HL-60 (cell line): ENCODE measurements at regions not wholly inside any gene's neighbourhood (a gene's known extent, or its start where the extent isn't known, plus 50 kb on each side); places are given as distances from the start of the nearest gene placed in this dataset.

Experiments used
- DNase-seq, 2 experiments: peaks; one replicate each; pipeline ENCODE4 v3.0.0-alpha.2; 2010 to 2020; ENCODE audit warnings: low read depth in 1 of 2, low spot score in 1 of 2
- H3K27ac ChIP-seq: fragments of 250-450 bp; sonication (Bioruptor Pico); replicated peaks from 2 replicates; pipeline ENCODE4 v1.5.1; 2020; ENCODE audit warnings: mild to moderate bottlenecking, moderate library complexity
- H3K27me3 ChIP-seq: fragments of 250-450 bp; sonication (Bioruptor Pico); 2 replicates; pipeline ENCODE4 v1.5.1; 2021; ENCODE audit warnings: mild to moderate bottlenecking, moderate library complexity; ENCODE audit not compliant: insufficient read depth, poor library complexity, severe bottlenecking
- H3K4me3 ChIP-seq: replicated peaks from 2 replicates; pipeline ENCODE4 v1.5.1; 2011; ENCODE audit warnings: mild to moderate bottlenecking, control low read depth, low read length; ENCODE audit not compliant: insufficient read depth
- CTCF ChIP-seq: IDR thresholded peaks from one replicate; pipeline ENCODE4 v1.5.1; 2011; ENCODE audit warnings: low read length, control low read depth, inconsistent platforms; ENCODE audit not compliant: insufficient read depth
- GABPA ChIP-seq: IDR thresholded peaks from 2 replicates; pipeline ENCODE4 v1.6.1; 2012; ENCODE audit warnings: low read depth
- POLR2AphosphoS5 ChIP-seq: IDR thresholded peaks from 2 replicates; pipeline ENCODE4 v1.6.1; 2012; ENCODE audit warnings: low read depth
- REST ChIP-seq: IDR thresholded peaks from 2 replicates; pipeline ENCODE4 v1.6.1; 2012; ENCODE audit warnings: low read depth; ENCODE audit not compliant: insufficient replicate concordance
- SPI1 ChIP-seq: IDR thresholded peaks from 2 replicates; pipeline ENCODE4 v1.6.1; 2012; ENCODE audit warnings: low read depth, mild to moderate bottlenecking, borderline replicate concordance

DNA sequence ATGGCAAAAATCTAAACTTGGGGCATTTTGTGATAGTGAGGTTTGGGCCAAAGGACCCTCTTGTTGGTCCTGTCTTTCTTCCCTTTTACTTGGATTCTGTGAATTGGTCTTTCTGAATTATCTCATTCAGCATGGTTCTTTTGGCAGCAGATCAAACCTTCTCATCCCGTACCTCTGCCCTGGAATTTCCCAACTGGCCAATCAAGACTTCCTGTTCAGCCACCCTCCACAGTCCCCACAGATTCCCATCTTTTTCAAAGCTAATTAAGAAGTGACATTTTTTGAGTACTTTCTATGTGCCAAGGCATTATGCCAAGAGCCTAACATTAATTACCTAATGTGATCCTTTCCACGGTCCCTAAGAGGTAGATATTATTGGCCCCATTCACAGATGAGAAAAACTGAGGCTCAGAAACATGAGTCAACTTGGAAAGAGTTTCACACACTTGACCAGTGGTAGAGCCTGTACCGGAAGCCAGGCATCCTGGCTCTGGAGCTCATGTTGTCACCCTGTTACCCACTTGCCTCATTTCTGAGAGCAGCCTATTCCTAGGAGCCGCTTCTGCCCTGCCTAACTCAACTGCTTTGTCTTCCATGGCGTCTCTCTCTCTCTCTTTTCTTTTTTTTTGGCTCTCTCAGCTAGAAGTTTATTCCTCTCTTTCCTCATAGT, 135.9 kb downstream of the C12orf75 start:
- TF ChIP-seq REST, result no peak
- no peak for TF ChIP-seq POLR2AphosphoS5
- no peak for TF ChIP-seq GABPA
- TF ChIP-seq SPI1, result no peak
- no peak for TF ChIP-seq CTCF
- H3K27me3 ChIP-seq, result peaks cover 11% of the 10 kb centered on the region
- H3K27ac ChIP-seq, result no peak overlapping the region
- no peak overlapping the region for H3K4me3 ChIP-seq
- DNase-seq, result no peak

DNA sequence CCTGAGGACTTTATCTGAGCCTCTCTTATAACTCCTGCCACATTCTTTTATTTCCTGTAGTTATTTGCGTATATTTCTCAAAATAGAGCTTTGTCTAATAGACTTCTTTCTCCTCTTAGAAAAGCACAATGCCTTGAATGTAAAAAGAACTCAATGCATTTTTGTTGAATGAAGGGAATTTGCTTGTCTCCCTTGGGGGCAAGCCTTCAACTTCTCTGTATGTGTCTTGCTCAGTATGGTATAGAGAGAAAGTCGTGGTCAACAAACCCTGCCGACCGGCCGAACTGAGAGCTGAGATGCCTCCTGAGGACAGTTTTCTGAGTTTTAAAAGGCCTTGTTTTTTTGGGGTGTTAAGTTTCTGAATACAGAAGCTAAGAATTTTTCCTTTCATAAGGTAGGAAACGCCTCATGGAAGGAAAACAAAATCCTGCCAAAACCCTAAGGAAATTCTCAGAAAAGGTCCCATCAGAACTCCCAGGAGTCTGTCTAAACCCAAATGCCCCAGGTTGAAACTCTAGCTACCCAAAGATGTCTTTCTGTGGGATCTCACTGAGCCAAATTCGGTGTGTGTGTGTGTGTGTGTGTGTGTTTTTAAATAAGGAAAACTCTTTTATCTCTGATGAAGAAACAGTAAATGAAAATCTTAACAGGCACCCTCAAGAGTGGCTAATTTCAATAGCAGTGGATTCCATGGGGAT, 136.6 kb downstream of the C12orf75 start:
- Histone ChIP-seq H3K27me3 (peaks cover 11% of the 10 kb centered on the region), H3K4me3 (no peak overlapping the region), H3K27ac (no peak overlapping the region)
- TF ChIP-seq CTCF (no peak), SPI1 (no peak), POLR2AphosphoS5 (no peak), REST (no peak), GABPA (no peak)
- no peak for DNase-seq

DNA sequence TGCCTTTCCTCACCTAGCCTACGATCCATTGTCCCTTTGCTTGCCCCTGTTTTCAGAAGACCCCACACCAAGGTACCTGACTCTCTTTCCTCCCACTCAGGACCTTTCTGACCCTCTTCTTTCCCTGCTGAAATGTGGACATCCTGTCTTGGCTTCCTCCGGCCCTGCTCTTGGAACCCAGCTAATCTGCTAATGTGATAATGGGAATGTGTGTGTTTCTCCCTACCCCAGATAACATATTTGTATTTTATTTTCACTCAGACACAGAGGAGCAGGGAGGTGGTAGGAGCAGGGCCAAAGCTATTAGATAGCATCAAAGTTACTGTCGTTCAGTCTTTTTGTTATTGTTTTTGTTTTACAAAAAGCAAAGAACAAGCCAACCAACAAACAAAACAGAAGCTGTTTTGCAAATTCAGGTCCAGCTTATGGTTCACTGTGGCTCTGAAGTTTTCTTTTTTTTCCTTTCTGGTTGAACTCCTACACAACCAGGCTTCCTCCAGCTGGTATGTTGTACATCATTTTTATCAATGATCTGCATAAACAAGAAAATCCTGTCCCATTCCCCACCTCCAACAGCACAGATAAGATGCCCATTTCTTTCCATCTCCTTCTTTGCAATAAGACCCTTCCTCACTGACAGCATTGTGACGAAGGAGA, 137.3 kb downstream of the C12orf75 start:
- TF ChIP-seq REST (no peak), CTCF (no peak), GABPA (no peak), POLR2AphosphoS5 (no peak), SPI1 (no peak)
- DNase-seq, result no peak
- no peak overlapping the region for H3K27ac ChIP-seq

More for the DNA sequence above, 137.3 kb downstream of the C12orf75 start:
- Histone ChIP-seq H3K4me3 (no peak overlapping the region), H3K27me3 (peaks cover 11% of the 10 kb centered on the region)
